Activated CD4-positive, CD25-positive, alpha-beta regulatory T cell treated with anti-CD3 and anti-CD28 coated beads, Interleukin-2, amount 50 U/mL, for 24 hours (primary cell): ENCODE measurements at regions not wholly inside any gene's neighbourhood (a gene's known extent, or its start where the extent isn't known, plus 50 kb on each side); places are given as distances from the start of the nearest gene placed in this dataset.
"Not testable (repeated sequence)": the region's sequence is repeated elsewhere in the genome, so short reads cannot be mapped to it uniquely, and the experiment has no call there.

Experiments
- ATAC-seq, 2 donors: fragments of 150-1000 bp; cut with Tn5 transposase; one replicate each; pipeline ENCODE4 v1.10.0; 2021; ENCODE audit warnings: mild to moderate bottlenecking in 1 of 2, moderate library complexity in 1 of 2

DNA sequence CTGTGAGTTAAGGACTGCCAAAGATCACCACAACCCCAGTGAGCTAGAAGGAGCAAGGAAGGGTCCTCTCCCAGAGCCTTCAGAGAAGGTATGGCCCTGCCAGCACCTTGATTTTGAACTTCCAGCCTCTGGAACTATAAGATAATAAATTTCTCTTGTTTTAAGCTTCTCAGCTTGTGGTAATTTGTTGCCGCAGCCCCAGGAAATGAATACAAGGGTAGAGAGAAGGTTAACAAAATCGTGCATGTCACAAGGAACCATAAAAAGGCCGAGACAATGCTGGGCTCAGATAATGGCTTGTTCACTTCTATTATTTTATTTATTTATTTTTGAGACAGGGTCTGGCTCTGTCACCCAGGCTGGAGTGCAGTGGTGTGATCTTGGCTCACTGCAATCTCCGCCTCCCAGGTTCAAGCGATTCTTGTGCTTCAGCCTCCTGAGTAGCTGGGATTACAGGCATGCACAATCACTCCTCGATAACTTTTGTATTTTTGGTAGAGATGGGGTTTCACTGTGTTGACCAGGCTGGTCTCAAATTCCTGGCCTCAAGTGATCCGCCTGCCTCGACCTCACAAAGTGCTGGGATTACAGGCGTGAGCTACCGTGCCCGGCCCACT is 71.5 kb downstream of the WSB1 start:
- not testable (repeated sequence) for ATAC-seq

DNA sequence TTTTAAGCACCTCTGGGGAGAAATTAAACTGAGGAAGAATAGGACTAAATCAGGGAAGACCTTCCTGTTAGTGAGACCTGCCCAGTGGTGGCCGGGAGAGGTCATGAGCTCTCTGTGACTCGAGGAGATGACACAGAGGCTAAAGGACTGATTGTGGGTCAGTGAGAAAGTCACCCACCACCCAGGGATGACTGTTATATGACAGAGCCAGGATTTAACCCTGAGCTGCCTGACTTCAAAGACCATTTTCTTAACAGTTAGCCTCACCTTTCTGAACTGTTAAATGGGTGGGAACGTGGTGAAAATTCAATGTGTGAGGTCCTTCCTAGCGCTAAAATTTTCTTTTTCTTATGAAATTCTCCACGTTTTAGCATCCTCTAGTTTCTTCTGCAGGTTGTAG is 72.5 kb downstream of the WSB1 start:
- ATAC-seq: no peak

DNA sequence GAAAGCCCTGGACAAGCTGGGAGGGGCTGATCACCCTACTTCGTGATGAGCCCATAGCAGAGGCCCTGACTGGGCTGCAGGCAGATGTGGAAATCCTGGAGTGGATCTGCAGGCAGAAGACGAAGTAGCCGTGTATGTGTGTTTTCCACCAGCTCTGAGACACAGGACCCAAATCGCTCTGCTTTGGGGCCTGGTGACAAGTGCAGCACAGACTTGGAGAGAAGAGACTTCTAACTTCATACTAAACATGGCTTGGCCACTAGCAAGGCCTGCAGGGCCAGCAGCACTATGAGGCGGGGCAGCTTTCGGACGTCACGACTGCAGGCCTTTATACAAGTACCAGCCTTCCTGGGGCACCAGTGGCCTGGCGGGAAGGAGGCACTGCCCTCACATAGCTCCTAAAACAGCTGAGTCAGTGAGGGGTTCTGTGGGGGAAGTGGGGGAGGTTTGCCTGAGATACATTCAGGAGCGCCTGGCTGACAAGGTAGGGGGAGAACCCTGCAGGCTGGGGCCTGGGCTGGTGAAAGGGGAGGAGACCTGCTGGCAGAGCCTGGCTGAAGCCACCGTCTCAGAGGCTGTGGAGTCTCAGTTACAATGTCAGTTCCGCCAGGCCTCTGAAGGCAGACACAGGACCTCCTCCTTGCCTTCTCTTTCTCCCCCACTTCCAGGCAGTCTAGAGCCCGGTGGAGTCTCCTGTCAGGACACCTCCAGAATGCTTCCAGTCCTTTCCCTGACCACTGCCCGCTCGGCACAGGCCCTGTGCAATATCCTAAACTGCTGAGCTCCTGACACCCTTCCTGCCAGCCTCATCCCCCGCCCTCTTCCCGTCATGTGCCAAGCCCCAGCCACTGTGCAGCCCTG is 73.4 kb downstream of the WSB1 start:
- no peak for ATAC-seq

GRCh38 chr17:27368151-27368795 is 74.4 kb downstream of the WSB1 start:
- ATAC-seq: no peak

GRCh38 chr17:27368980-27369379 is 75.1 kb downstream of the WSB1 start:
- no peak for ATAC-seq

GRCh38 chr17:27370776-27371175 is 76.9 kb downstream of the WSB1 start:
- ATAC-seq: no peak

DNA sequence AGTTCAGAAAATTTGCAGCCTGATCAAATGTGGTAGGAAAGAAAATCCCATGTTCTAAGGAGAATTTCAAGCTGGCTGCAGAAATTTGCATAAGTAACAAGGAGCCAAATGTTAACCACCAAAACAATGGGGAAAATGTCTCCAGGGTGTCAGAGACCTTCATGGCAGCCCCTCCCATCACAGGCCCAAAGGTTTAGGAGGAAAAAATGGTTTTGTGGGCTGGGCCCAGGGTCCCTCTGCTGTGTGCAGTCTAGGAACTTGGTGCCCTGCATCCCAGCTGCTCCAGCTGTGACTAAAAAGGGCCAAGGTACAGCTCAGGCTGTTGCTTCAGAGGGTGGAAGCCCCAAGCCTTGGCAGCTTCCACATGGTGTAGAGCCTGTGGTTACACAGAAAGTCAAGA is 79.8 kb downstream of the WSB1 start:
- ATAC-seq: not testable (repeated sequence)

- no peak for ATAC-seq
These were observed 79.4 kb upstream of the KSR1 start for GRCh38 chr17:27376637-27377547.

DNA sequence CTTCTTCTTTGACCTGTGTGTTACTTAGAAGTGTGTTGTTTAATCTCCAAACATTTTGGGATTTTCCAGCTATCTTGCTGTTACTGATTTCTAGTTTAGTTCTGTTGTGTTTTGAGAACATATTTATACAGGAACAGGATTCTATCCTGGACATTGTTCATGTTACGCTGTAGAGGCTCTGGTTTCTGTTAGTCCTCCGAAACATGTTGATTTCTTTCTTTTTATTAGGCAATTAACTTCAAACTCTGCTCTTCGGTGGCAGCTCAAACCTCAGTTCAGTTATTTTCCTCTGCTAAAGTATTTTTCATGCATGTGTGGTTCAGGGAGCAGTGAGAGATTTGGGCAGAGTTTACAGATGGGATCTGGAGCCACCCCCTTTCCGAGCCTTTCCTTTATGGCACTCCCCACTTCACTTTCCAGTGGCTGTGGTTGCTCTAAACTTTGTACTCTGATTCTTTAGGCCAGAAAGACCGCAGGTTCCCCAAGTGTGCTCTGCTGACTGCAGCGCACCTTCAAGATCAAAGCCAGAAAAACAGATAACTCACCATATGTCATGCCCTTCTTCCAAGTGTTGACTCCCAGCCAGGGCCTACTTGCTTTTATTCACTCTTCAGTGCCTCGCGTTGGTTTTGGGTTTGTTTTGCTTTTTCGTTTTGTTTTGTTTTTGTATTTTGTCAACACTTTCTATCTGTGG is 77.6 kb upstream of the KSR1 start:
- ATAC-seq: no peak

- no peak for ATAC-seq
These were observed 76.2 kb upstream of the KSR1 start for GRCh38 chr17:27379888-27380533.

- no peak for ATAC-seq
These were observed 75.7 kb upstream of the KSR1 start for GRCh38 chr17:27380551-27380950.

- ATAC-seq: peak; percentile 82 to 83
These were observed 75.2 kb upstream of the KSR1 start for GRCh38 chr17:27381007-27381501.

DNA sequence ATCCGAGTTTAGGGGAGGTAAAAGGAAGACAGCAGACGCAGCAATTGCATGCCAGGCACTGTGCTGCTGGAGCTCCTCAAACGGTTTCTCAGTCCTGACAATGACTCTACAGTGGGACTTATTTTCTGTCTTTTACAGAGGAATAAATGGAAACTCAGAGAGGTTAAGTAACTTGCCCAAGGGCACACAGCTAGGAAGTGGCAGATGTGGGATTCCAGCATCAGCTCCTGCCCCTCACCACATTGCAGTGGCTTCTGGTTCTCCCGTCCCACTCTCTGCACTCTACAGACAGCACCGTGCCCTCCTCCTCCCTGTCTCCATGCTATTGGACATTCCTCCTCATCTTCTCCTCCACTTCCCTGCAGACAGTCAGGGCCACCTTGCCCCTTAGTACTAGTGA is 74.2 kb upstream of the KSR1 start:
- no peak for ATAC-seq

GRCh38 chr17:27384261-27384701 is 72.0 kb upstream of the KSR1 start:
- no peak for ATAC-seq

GRCh38 chr17:27384726-27385125 is 71.5 kb upstream of the KSR1 start:
- no peak for ATAC-seq

GRCh38 chr17:27385626-27386025 is 70.6 kb upstream of the KSR1 start:
- ATAC-seq: no peak

GRCh38 chr17:27386206-27387075 is 69.8 kb upstream of the KSR1 start:
- no peak for ATAC-seq

DNA sequence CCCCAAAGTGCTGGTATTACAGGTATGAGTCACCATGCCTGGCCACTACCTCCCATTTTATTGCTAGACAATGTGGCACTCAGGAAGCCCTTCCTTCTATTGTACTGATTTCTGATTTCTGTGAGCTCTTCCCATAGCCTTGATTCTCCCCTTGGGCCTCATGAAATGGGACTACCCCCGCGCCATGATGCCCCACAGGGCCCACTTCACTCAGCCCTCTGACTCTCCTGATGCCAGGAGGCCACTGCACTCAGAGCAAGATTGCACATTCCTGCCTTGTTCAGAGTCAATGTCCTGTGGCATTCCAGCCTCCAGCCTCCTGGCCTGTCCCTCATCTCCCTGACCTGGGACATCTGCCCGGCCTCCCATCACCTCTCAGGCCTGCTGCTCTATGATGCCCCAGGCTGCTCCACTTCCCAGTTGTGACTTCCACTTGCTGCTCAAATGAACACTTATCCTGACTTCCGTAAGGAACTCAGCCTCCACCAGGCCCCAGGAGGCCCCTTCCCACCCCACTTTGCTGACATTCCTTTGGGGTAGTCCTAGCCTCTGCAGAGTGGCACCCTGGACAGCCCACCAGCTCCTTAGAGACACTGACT is 66.6 kb upstream of the KSR1 start:
- no peak for ATAC-seq

DNA sequence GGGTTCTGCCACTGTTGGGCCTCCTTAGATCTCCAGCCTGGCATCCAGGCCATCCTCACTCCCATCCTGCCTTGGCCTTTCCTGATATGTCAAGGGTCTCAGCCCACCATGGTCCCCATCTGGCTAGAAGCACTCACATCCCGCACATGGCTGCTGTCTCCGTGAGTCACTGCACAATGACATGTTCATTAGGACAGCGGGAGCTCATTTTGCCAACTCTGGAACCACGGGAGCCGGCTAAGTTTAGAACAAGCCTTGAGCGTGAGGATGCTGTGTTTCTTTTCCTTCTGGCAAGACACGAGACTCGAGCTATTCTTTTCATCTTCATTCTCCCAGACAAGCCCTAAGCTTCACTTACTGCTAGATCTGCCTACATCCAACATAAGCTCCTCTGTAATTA is 65.7 kb upstream of the KSR1 start:
- no peak for ATAC-seq

DNA sequence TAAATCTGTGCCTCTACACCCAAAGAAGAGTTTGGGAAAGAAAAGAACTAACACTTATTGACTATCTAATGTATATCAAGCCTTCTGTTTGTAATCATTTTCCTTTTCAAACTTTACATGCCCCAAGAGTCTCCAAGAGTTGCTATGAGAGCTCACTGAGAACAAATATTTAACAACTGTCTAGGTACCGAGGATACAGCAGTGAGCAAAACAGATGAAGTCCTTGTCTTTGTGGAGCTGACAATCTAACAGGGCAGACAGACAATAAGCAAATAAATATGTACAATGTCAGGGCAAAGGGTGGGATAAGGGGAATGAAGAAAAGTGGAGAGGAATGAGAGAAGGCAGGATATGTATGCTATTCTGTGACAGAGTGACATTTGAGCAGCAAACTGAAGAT is 64.8 kb upstream of the KSR1 start:
- no peak for ATAC-seq
